ENCODE measurements at regions not wholly inside any gene's neighbourhood (a gene's known extent, or its start where the extent isn't known, plus 50 kb on each side); places are given as distances from the start of the nearest gene placed in this dataset.

- no peak overlapping the region for H3K27ac ChIP-seq
- H3K36me3 ChIP-seq: no peaks in the 10 kb centered on the region
- peak in 1 of 2 donors; percentile 45 for DNase-seq (ENCODE audit: low read depth in 1 of 2, low spot score in 1 of 2)
- H3K4me3 ChIP-seq: no peak overlapping the region
- H3K27me3 ChIP-seq: no peaks in the 10 kb centered on the region
- H3K4me1 ChIP-seq (ENCODE audit: low read depth): no peaks in the 10 kb centered on the region
- TF ChIP-seq CTCF (IDR thresholded peaks at IDR 0.05; ENCODE audit: low read depth, low read length): no peak
- H3K9me3 ChIP-seq (ENCODE audit: low read depth): no peaks in the 10 kb centered on the region
These were observed 223.0 kb upstream of the ADAMTS5 start for GRCh38 chr21:27189870-27190269.

- TF ChIP-seq CTCF (IDR thresholded peaks at IDR 0.05; ENCODE audit: low read depth, low read length): no peak
- Histone ChIP-seq H3K27ac (no peak overlapping the region), H3K4me3 (no peak overlapping the region), H3K36me3 (no peaks in the 10 kb centered on the region), H3K9me3 (ENCODE audit: low read depth) (no peaks in the 10 kb centered on the region), H3K4me1 (ENCODE audit: low read depth) (no peaks in the 10 kb centered on the region), H3K27me3 (no peaks in the 10 kb centered on the region)
- no peak for DNase-seq (ENCODE audit: low read depth in 1 of 2, low spot score in 1 of 2)
These were observed 206.2 kb upstream of the ADAMTS5 start for GRCh38 chr21:27173053-27173452.

- Histone ChIP-seq H3K36me3 (no peaks in the 10 kb centered on the region), H3K27ac (no peak overlapping the region), H3K4me3 (no peak overlapping the region), H3K9me3 (ENCODE audit: low read depth) (no peaks in the 10 kb centered on the region), H3K4me1 (ENCODE audit: low read depth) (no peaks in the 10 kb centered on the region), H3K27me3 (no peaks in the 10 kb centered on the region)
- DNase-seq (ENCODE audit: low read depth in 1 of 2, low spot score in 1 of 2): peak in 1 of 2 donors; percentile 39
- TF ChIP-seq CTCF (IDR thresholded peaks at IDR 0.05; ENCODE audit: low read depth, low read length): no peak
These were observed 204.8 kb upstream of the ADAMTS5 start for GRCh38 chr21:27171707-27172106.

GRCh38 chr21:27168084-27168483, 201.2 kb upstream of the ADAMTS5 start:
- TF ChIP-seq CTCF (IDR thresholded peaks at IDR 0.05; ENCODE audit: low read depth, low read length): no peak
- H3K9me3 ChIP-seq (ENCODE audit: low read depth): no peaks in the 10 kb centered on the region
- H3K27me3 ChIP-seq: no peaks in the 10 kb centered on the region
- H3K27ac ChIP-seq: no peak overlapping the region
- no peaks in the 10 kb centered on the region for H3K36me3 ChIP-seq
- H3K4me3 ChIP-seq: no peak overlapping the region
- peak in 1 of 2 donors; percentile 24 for DNase-seq (ENCODE audit: low read depth in 1 of 2, low spot score in 1 of 2)
- H3K4me1 ChIP-seq (ENCODE audit: low read depth): no peaks in the 10 kb centered on the region

GRCh38 chr21:27164208-27165177, 197.6 kb upstream of the ADAMTS5 start:
- Histone ChIP-seq H3K4me3 (no peak overlapping the region), H3K27ac (no peak overlapping the region), H3K36me3 (no peaks in the 10 kb centered on the region), H3K4me1 (ENCODE audit: low read depth) (no peaks in the 10 kb centered on the region), H3K27me3 (no peaks in the 10 kb centered on the region), H3K9me3 (ENCODE audit: low read depth) (no peaks in the 10 kb centered on the region)
- DNase-seq (ENCODE audit: low read depth in 1 of 2, low spot score in 1 of 2): no peak
- TF ChIP-seq CTCF (IDR thresholded peaks at IDR 0.05; ENCODE audit: low read depth, low read length): no peak
